ENCODE measurements at regions not wholly inside any gene's neighbourhood (a gene's known extent, or its start where the extent isn't known, plus 50 kb on each side); places are given as distances from the start of the nearest gene placed in this dataset.
"Not testable (repeated sequence)": the region's sequence is repeated elsewhere in the genome, so short reads cannot be mapped to it uniquely, and the experiment has no call there.

DNA sequence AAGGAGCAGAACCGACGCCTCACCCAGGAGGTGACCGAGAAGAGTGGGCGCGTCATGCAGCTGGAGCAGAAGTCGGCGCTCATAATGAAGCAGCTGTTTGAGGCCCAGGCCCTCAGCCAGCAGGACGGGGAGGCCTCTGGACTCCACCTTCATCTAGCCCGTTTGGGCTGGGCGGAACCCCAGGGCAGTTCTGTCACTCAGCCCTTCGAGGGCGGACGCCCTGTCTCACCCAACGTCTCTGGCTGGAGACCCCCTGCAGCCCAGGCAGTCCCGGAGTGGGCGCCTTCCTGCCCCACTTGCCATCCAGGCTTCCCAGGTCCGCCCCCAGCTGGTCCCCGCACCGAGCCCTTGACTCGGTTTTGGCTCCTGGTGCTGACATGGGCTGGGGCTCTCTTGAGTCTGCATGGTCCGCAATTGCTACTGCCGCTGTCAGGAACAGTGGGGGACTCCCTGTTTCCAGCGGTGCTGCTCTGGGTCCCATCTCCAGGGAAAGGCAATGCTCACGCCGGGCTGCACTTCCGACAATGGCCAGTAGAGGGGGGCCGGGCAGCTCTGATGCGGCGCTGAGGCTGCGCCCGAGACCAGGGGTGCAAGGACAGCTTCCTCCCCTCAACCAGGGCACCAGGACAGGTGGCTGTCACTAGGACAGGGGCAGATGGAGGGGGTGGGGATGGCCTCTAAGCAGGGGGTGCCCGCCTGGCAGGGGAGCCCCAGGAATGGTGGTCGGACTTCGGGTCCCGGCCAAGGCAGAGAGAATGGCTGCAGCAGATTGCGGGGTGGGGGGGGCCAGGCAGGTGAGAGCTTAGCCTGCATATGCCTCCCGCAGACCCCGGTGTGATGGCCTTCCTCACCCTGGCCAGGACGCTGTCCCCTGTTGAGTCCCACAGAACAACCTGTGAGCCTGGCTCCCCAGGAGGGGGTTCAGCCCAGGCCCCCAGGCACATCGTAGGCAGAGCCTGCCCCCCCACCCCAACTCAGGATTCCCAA is 71.2 kb upstream of the KCTD7 start:
- Histone ChIP-seq H3K27ac (ENCODE audit: insufficient read depth, low read length, poor library complexity, severe bottlenecking) (no peak overlapping the region), H3K36me3 (ENCODE audit: control insufficient read depth, insufficient read depth, low read length) (peaks cover 37% of the 10 kb centered on the region), H3K4me1 (ENCODE audit: control insufficient read depth, insufficient read depth, low read length, poor library complexity, severe bottlenecking) (peaks cover 4% of the 10 kb centered on the region), H3K27me3 (ENCODE audit: control insufficient read depth, insufficient read depth, low read length) (no peaks in the 10 kb centered on the region), H3K4me3 (ENCODE audit: low read depth, low read length) (no peak overlapping the region), H3K9me3 (ENCODE audit: control insufficient read depth in 2 of 2, low read length in 2 of 2) (no peaks in the 10 kb centered on the region)
- Mint-ChIP-seq H3K9me3 (no peaks in the 10 kb centered on the region), H3K36me3 (peaks cover 17% of the 10 kb centered on the region), H3K4me3 (no peak overlapping the region), H3K4me1 (peaks cover 0 to 6% (median 5%) of the 10 kb centered on the region in 4 donors), H3K27me3 (no peaks in the 10 kb centered on the region), H3K27ac (no peak overlapping the region)
- ATAC-seq (ENCODE audit: low read depth in 2 of 2) (peak; percentile 77 to 81), DNase-seq (peak; percentile 56 to 69 (median 57))

DNA sequence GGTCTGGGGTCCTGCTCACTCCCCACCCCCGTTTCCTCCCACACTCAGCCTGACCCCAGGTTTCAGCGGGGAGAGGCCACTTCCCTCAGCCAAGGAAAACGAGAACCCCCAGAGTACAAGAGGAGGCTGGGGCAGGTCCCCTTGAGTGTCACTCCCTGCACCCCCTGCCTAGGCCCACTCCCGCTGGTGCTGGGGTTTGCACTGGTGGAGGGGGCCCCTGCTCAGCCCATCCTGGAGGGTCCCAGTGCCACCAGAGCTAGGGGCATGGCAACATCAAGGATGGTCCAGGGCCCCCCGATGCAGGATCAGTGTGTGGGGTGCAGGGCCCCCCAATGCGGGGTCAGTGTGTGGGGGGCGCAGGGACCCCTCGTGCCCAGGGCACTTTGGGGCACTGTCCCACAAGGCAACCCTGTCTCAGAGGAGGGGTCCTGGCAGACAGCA is 70.5 kb upstream of the KCTD7 start:
- no peak overlapping the region for H3K4me3 Mint-ChIP-seq
- peaks cover 19% of the 10 kb centered on the region for H3K36me3 Mint-ChIP-seq
- DNase-seq (no peak), ATAC-seq (ENCODE audit: low read depth in 2 of 2) (no peak)
- Histone ChIP-seq H3K36me3 (ENCODE audit: control insufficient read depth, insufficient read depth, low read length) (peaks cover 30% of the 10 kb centered on the region), H3K27me3 (ENCODE audit: control insufficient read depth, insufficient read depth, low read length) (no peaks in the 10 kb centered on the region), H3K27ac (ENCODE audit: insufficient read depth, low read length, poor library complexity, severe bottlenecking) (no peak overlapping the region), H3K4me1 (ENCODE audit: control insufficient read depth, insufficient read depth, low read length, poor library complexity, severe bottlenecking) (peaks cover 4% of the 10 kb centered on the region), H3K4me3 (ENCODE audit: low read depth, low read length) (no peak overlapping the region), H3K9me3 (ENCODE audit: control insufficient read depth in 2 of 2, low read length in 2 of 2) (no peaks in the 10 kb centered on the region)
- H3K27me3 Mint-ChIP-seq, result no peaks in the 10 kb centered on the region
- H3K4me1 Mint-ChIP-seq, result peaks cover 0 to 9% (median 6%) of the 10 kb centered on the region in 4 donors
- no peaks in the 10 kb centered on the region for H3K9me3 Mint-ChIP-seq
- H3K27ac Mint-ChIP-seq, result no peak overlapping the region

DNA sequence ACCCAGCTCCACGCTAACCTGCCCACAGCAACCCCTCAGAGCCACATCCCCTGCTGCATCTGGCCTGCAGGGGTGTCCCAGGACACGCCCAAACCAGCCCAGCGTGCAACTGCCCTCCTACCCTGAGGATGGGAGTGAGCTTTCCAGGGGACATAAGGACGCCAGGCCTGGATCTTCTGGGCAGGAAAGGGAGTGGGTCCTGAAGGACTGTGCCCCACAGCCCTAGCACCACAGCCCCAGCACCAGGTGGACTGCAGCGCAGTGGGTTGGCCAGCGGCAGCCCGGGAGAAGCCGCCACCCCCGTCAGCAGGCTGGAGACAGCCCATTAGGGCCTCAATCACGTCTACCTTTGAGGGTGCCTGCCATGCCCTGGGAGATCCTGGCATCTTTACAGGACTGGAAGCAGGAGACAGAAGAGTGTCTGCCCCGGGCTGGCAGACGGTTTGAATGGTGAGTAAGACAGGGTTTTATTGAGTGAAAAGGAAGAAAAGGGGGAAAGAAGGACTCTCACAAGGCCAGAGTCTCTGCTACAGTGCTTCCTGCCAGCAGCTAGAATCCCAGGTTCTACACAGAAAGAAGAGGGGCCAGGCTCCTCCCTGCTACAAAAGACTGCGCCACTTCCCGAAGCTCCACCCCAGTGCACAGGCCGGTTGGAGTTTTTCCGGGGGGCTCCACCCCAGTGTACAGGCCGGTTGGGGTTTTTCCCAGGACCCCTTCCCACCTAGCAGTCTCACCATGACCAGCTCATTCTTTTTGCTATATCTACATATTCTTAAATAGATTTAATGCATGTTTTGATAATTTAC is 69.8 kb upstream of the KCTD7 start:
- Mint-ChIP-seq H3K4me1 (peaks cover under 1 to 8% (median 7%) of the 10 kb centered on the region in 4 donors), H3K27ac (peak overlapping the region in 1 of 3 donors; percentile 60), H3K9me3 (no peaks in the 10 kb centered on the region), H3K36me3 (peaks cover 19% of the 10 kb centered on the region), H3K4me3 (no peak overlapping the region), H3K27me3 (no peaks in the 10 kb centered on the region)
- Histone ChIP-seq H3K27ac (ENCODE audit: insufficient read depth, low read length, poor library complexity, severe bottlenecking) (no peak overlapping the region), H3K9me3 (ENCODE audit: control insufficient read depth in 2 of 2, low read length in 2 of 2) (no peaks in the 10 kb centered on the region), H3K36me3 (ENCODE audit: control insufficient read depth, insufficient read depth, low read length) (peaks cover 26% of the 10 kb centered on the region), H3K4me3 (ENCODE audit: low read depth, low read length) (no peak overlapping the region), H3K27me3 (ENCODE audit: control insufficient read depth, insufficient read depth, low read length) (no peaks in the 10 kb centered on the region), H3K4me1 (ENCODE audit: control insufficient read depth, insufficient read depth, low read length, poor library complexity, severe bottlenecking) (peaks cover 4% of the 10 kb centered on the region)
- DNase-seq, result no peak
- no peak for ATAC-seq (ENCODE audit: low read depth in 2 of 2)

DNA sequence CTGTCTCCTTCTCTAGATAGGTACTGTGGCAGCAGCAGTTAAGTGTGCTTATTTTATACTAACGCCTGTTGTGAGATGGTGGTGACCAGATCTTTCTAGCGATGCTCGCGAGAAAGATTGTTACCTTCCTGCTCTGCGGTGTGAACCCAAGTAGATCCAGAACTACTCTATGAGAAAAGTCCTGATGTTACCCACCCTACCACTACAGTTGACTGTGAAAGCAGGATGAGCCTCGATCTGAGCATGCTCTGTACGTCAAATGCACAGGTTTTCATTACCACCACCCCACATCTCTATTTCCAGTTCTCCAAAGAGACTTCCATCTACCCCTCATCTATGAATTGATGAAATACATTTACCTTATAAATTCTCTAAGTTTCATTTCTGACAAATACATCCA is 64.6 kb upstream of the KCTD7 start:
- DNase-seq, result no peak
- Histone ChIP-seq H3K9me3 (ENCODE audit: control insufficient read depth in 2 of 2, low read length in 2 of 2) (no peaks in the 10 kb centered on the region), H3K36me3 (ENCODE audit: control insufficient read depth, insufficient read depth, low read length) (peaks cover 29% of the 10 kb centered on the region), H3K27me3 (ENCODE audit: control insufficient read depth, insufficient read depth, low read length) (no peaks in the 10 kb centered on the region), H3K4me3 (ENCODE audit: low read depth, low read length) (no peak overlapping the region), H3K27ac (ENCODE audit: insufficient read depth, low read length, poor library complexity, severe bottlenecking) (no peak overlapping the region), H3K4me1 (ENCODE audit: control insufficient read depth, insufficient read depth, low read length, poor library complexity, severe bottlenecking) (no peaks in the 10 kb centered on the region)
- Mint-ChIP-seq H3K36me3 (peaks cover 12% of the 10 kb centered on the region), H3K4me3 (no peak overlapping the region), H3K9me3 (no peaks in the 10 kb centered on the region), H3K27me3 (no peaks in the 10 kb centered on the region), H3K4me1 (peaks cover 5 to 21% (median 13%) of the 10 kb centered on the region in 4 donors), H3K27ac (peak overlapping the region in 2 of 3 donors; percentile 8 to 64)
- no peak for ATAC-seq (ENCODE audit: low read depth in 2 of 2)

DNA sequence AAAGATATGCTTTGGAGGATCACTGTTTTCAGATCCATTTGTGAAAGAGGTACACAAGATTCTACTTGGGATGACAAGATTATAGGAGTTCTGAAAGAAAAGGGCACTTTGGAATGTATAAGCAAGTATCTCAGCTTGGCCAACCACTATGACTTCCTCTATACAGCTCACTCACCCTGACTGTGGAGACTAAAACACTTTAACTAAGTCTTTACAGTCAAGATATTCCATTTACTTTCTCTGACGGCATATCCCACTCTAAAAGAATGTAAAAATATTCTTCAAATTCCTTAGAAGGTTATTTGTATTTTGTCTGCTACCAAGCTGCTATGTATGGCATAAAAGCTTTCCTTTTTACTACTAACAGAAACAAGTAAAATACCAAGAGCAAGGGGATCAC is 58.5 kb upstream of the KCTD7 start:
- not testable (repeated sequence) for H3K4me1 ChIP-seq (ENCODE audit: control insufficient read depth, insufficient read depth, low read length, poor library complexity, severe bottlenecking); H3K9me3 Mint-ChIP-seq; DNase-seq; ATAC-seq (ENCODE audit: low read depth in 2 of 2); H3K4me3 ChIP-seq (ENCODE audit: low read depth, low read length); H3K4me3 Mint-ChIP-seq; H3K9me3 ChIP-seq (ENCODE audit: control insufficient read depth in 2 of 2, low read length in 2 of 2); H3K27ac ChIP-seq (ENCODE audit: insufficient read depth, low read length, poor library complexity, severe bottlenecking); H3K27me3 ChIP-seq (ENCODE audit: control insufficient read depth, insufficient read depth, low read length); H3K27me3 Mint-ChIP-seq; H3K27ac Mint-ChIP-seq
- peaks cover 35% of the 10 kb centered on the region for H3K36me3 Mint-ChIP-seq
- peaks cover 3 to 25% (median 11%) of the 10 kb centered on the region in 4 donors for H3K4me1 Mint-ChIP-seq
- H3K36me3 ChIP-seq (ENCODE audit: control insufficient read depth, insufficient read depth, low read length), result peaks cover 61% of the 10 kb centered on the region

DNA sequence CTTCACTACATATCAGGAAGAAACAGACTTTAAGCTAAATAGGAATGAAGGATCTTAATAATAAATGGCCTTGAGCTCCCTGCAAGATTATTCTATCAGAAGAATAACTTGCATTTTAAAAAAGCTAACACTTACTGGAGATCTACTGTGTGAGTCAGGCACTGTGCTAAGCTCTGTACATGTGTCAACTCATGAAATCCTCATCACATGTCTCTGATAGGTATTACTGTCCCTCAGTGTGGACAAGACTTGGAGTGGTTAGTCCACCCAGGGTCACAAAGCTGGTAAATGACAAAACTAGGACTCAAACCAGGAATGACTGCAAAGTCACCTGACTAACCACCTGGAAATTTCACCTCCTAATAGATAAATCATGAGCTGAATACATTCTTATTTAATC is 57.1 kb upstream of the KCTD7 start:
- Mint-ChIP-seq H3K27me3 (no peaks in the 10 kb centered on the region), H3K36me3 (peaks cover 38% of the 10 kb centered on the region), H3K4me1 (peaks cover 7 to 25% (median 13%) of the 10 kb centered on the region in 4 donors), H3K4me3 (no peak overlapping the region), H3K9me3 (no peaks in the 10 kb centered on the region), H3K27ac (no peak overlapping the region)
- H3K4me3 ChIP-seq (ENCODE audit: low read depth, low read length), result no peak overlapping the region
- DNase-seq (no peak), ATAC-seq (ENCODE audit: low read depth in 2 of 2) (no peak)
- H3K4me1 ChIP-seq (ENCODE audit: control insufficient read depth, insufficient read depth, low read length, poor library complexity, severe bottlenecking), result no peaks in the 10 kb centered on the region
- no peaks in the 10 kb centered on the region for H3K9me3 ChIP-seq (ENCODE audit: control insufficient read depth in 2 of 2, low read length in 2 of 2)
- H3K27me3 ChIP-seq (ENCODE audit: control insufficient read depth, insufficient read depth, low read length), result no peaks in the 10 kb centered on the region
- no peak overlapping the region for H3K27ac ChIP-seq (ENCODE audit: insufficient read depth, low read length, poor library complexity, severe bottlenecking)
- H3K36me3 ChIP-seq (ENCODE audit: control insufficient read depth, insufficient read depth, low read length), result peaks cover 61% of the 10 kb centered on the region

DNA sequence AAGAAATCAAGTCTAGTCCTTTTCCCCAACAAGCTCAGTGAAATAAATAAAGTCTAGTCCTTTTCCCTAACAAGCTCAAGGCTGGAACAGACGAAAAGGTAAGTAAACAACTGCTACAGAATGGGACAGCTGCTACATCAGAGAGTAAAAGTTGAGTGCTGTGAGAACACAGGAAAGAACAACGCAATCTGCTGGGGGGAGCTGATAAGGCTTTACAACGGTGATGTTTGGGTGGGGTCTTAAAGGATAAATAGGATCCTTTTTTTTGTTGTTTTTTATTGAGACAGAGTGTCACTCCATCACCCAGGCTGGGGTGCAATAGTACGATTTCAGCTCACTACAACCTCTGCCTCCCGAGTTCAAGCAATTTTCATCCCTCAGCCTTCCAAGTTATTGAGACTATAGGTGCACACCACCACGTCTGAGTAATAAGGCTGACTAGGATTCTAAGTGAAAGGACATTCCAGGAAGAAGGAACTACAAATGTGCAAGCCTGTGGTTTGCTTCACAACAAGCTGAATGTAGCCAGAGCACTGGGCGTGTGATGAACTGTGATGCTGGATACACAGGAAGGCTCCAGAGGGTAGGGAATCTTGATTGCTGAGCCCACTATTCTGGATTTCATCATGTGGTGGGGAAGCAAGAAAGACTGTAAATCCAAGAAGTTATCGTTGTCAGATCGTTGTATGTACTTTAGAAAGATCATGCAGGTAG is 54.7 kb upstream of the KCTD7 start:
- H3K9me3 Mint-ChIP-seq; H3K9me3 ChIP-seq (ENCODE audit: control insufficient read depth in 2 of 2, low read length in 2 of 2); H3K4me3 Mint-ChIP-seq; DNase-seq; H3K27me3 ChIP-seq (ENCODE audit: control insufficient read depth, insufficient read depth, low read length); H3K4me3 ChIP-seq (ENCODE audit: low read depth, low read length); H3K27me3 Mint-ChIP-seq; H3K4me1 ChIP-seq (ENCODE audit: control insufficient read depth, insufficient read depth, low read length, poor library complexity, severe bottlenecking); H3K27ac ChIP-seq (ENCODE audit: insufficient read depth, low read length, poor library complexity, severe bottlenecking); ATAC-seq (ENCODE audit: low read depth in 2 of 2): not testable (repeated sequence)
- H3K36me3 Mint-ChIP-seq, result peaks cover 38% of the 10 kb centered on the region
- peak overlapping the region; percentile 28 to 65 (median 47) for H3K27ac Mint-ChIP-seq
- peaks cover 50% of the 10 kb centered on the region for H3K36me3 ChIP-seq (ENCODE audit: control insufficient read depth, insufficient read depth, low read length)
- H3K4me1 Mint-ChIP-seq, result peaks cover 23 to 40% (median 34%) of the 10 kb centered on the region in 4 donors

All from CD4-positive, CD25-positive, alpha-beta regulatory T cell (primary cell).